ENCODE measurements at regions not wholly inside any gene's neighbourhood (a gene's known extent, or its start where the extent isn't known, plus 50 kb on each side); places are given as distances from the start of the nearest gene placed in this dataset.

GRCh38 chr4:141571793-141572192 is 64.6 kb upstream of the IL15 start:
- BruUV-seq (replicated peaks), result no TSS peak
- no peaks in the 10 kb centered on the region for H3K79me2 ChIP-seq (ENCODE audit: control insufficient read depth, insufficient read depth, low read length)
- H3K4me2 ChIP-seq (ENCODE audit: insufficient read depth, low read length), result no peak overlapping the region
- H2AFZ ChIP-seq (ENCODE audit: low read depth, low read length), result no peak overlapping the region
- no peak overlapping the region for H3K27ac ChIP-seq (ENCODE audit: extremely low read depth, low read depth, low read length)
- ATAC-seq (no peak), FAIRE-seq (no peak), DNase-seq (ENCODE audit: extremely low read depth in 1 of 4, low spot score in 3 of 4) (no peak)
- H3K4me3 ChIP-seq, result no peak overlapping the region
- H3K36me3 ChIP-seq (ENCODE audit: control insufficient read depth, insufficient read depth, low read length), result no peaks in the 10 kb centered on the region
- H3K4me1 ChIP-seq (replicated peaks in 1 of 2; ENCODE audit: control insufficient read depth in 2 of 2, insufficient read depth in 2 of 2, low read length in 2 of 2), result no peaks in the 10 kb centered on the region
- no peaks in the 10 kb centered on the region for H4K20me1 ChIP-seq (replicated peaks; ENCODE audit: control insufficient read depth, insufficient read depth, low read length)
- in situ Hi-C loops (cut with MboI) (no loop called here), intact Hi-C loops (cut with micrococcal nuclease) (no loop called here)
- ChIA-PET POLR2A (no interaction called here), CTCF (ENCODE audit: low intra/inter-chr PET ratio) (no interaction called here)
- H3K9me3 ChIP-seq (replicated peaks; ENCODE audit: control insufficient read depth, insufficient read depth, low read depth, low read length), result no peaks in the 10 kb centered on the region
- no peaks in the 10 kb centered on the region for H3K27me3 ChIP-seq (ENCODE audit: control insufficient read depth in 2 of 2, insufficient read depth in 2 of 2, low read length in 2 of 2)
- under 1% methylated on average over 6 of the region's 6 CpGs for WGBS (ENCODE audit: insufficient coverage, low coverage, missing lambda C conversion rate)
- TF ChIP-seq NR2C1 (IDR thresholded peaks at IDR 0.05) (no peak), NR2C1 (tag; IDR thresholded peaks at IDR 0.05) (no peak), PTBP1 (IDR thresholded peaks at IDR 0.05; ENCODE audit: low read depth, low read length) (no peak), KDM2B (CRISPR knock-in tag; IDR thresholded peaks at IDR 0.05) (no peak), ZNF347 (CRISPR knock-in tag; IDR thresholded peaks at IDR 0.05; ENCODE audit: low read depth) (no peak), CBFA2T3 (IDR thresholded peaks at IDR 0.05) (no peak), ZNF785 (CRISPR knock-in tag; IDR thresholded peaks at IDR 0.05) (no peak), CBX1 (IDR thresholded peaks at IDR 0.05; ENCODE audit: low read depth) (no peak), MTA1 (IDR thresholded peaks at IDR 0.05; ENCODE audit: borderline replicate concordance) (no peak), ID3 (CRISPR knock-in tag; IDR thresholded peaks at IDR 0.05) (no peak), ID3 (tag; IDR thresholded peaks at IDR 0.05) (no peak), TOE1 (IDR thresholded peaks at IDR 0.05; ENCODE audit: borderline replicate concordance) (no peak), TOE1 (CRISPR knock-in tag; IDR thresholded peaks at IDR 0.05; ENCODE audit: borderline replicate concordance, low read depth) (no peak), ATF4 (CRISPR knock-in tag; IDR thresholded peaks at IDR 0.05) (no peak)
- TF ChIP-seq, protein P1, sequence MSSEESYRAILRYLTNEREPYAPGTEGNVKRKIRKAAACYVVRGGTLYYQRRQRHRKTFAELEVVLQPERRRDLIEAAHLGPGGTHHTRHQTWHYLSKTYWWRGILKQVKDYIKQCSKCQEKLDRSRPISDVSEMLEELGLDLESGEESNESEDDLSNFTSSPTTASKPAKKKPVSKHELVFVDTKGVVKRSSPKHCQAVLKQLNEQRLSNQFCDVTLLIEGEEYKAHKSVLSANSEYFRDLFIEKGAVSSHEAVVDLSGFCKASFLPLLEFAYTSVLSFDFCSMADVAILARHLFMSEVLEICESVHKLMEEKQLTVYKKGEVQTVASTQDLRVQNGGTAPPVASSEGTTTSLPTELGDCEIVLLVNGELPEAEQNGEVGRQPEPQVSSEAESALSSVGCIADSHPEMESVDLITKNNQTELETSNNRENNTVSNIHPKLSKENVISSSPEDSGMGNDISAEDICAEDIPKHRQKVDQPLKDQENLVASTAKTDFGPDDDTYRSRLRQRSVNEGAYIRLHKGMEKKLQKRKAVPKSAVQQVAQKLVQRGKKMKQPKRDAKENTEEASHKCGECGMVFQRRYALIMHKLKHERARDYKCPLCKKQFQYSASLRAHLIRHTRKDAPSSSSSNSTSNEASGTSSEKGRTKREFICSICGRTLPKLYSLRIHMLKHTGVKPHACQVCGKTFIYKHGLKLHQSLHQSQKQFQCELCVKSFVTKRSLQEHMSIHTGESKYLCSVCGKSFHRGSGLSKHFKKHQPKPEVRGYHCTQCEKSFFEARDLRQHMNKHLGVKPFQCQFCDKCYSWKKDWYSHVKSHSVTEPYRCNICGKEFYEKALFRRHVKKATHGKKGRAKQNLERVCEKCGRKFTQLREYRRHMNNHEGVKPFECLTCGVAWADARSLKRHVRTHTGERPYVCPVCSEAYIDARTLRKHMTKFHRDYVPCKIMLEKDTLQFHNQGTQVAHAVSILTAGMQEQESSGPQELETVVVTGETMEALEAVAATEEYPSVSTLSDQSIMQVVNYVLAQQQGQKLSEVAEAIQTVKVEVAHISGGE (CRISPR knock-in tag; IDR thresholded peaks at IDR 0.05), result no peak
- TF ChIP-seq, protein P2, sequence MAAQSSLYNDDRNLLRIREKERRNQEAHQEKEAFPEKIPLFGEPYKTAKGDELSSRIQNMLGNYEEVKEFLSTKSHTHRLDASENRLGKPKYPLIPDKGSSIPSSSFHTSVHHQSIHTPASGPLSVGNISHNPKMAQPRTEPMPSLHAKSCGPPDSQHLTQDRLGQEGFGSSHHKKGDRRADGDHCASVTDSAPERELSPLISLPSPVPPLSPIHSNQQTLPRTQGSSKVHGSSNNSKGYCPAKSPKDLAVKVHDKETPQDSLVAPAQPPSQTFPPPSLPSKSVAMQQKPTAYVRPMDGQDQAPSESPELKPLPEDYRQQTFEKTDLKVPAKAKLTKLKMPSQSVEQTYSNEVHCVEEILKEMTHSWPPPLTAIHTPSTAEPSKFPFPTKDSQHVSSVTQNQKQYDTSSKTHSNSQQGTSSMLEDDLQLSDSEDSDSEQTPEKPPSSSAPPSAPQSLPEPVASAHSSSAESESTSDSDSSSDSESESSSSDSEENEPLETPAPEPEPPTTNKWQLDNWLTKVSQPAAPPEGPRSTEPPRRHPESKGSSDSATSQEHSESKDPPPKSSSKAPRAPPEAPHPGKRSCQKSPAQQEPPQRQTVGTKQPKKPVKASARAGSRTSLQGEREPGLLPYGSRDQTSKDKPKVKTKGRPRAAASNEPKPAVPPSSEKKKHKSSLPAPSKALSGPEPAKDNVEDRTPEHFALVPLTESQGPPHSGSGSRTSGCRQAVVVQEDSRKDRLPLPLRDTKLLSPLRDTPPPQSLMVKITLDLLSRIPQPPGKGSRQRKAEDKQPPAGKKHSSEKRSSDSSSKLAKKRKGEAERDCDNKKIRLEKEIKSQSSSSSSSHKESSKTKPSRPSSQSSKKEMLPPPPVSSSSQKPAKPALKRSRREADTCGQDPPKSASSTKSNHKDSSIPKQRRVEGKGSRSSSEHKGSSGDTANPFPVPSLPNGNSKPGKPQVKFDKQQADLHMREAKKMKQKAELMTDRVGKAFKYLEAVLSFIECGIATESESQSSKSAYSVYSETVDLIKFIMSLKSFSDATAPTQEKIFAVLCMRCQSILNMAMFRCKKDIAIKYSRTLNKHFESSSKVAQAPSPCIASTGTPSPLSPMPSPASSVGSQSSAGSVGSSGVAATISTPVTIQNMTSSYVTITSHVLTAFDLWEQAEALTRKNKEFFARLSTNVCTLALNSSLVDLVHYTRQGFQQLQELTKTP (IDR thresholded peaks at IDR 0.05; ENCODE audit: low read depth in 1 of 2, partially characterized antibody in 2 of 2), result no peak
- no peaks in the 10 kb centered on the region for H3K9me1 ChIP-seq (ENCODE audit: control insufficient read depth, insufficient read depth, low read length)
- no peak overlapping the region for H3K9ac ChIP-seq (ENCODE audit: insufficient read depth in 1 of 2, low read depth in 2 of 2, low read length in 2 of 2)
